H1 (cell line): ENCODE measurements at regions not wholly inside any gene's neighbourhood (a gene's known extent, or its start where the extent isn't known, plus 50 kb on each side); places are given as distances from the start of the nearest gene placed in this dataset.

Experiments used
- CTCF ChIA-PET: fragments of 300-600 bp; sonication (Branson Sonifier 250); formaldehyde crosslinking; loops from one replicate; lab custom pipeline; 2021; ENCODE audit not compliant: partially characterized antibody; lab: Charles Lee
- POLR2A ChIA-PET: fragments of 300-600 bp; sonication (Branson Sonifier 250); formaldehyde crosslinking; loops from one replicate; lab custom pipeline; 2021; ENCODE audit warnings: inconsistent platforms; ENCODE audit not compliant: partially characterized antibody; lab: Charles Lee
- DNase-seq, 2 experiments: peaks; one replicate each; pipeline versions ENCODE4 v3.0.0 to v3.0.0-alpha.2; 2010 to 2022; ENCODE audit warnings: low spot score in 2 of 2, low read depth in 1 of 2, mixed read lengths in 1 of 2
- FAIRE-seq: peaks from 2 replicates; lab custom pipeline; 2011; peaks lifted over from hg19 to GRCh38; lab: Jason Lieb, UNC
- H2AFZ ChIP-seq: 2 replicates; pipeline ENCODE4 v1.8.1; 2012; ENCODE audit warnings: low read length, inconsistent platforms
- H2AK5ac ChIP-seq: 2 replicates; pipeline ENCODE4 v1.6.1; 2013; ENCODE audit warnings: low read depth, low read length
- H2BK120ac ChIP-seq: replicated peaks from 2 replicates; pipeline ENCODE3; 2013; ENCODE audit warnings: low read depth, low read length, inconsistent platforms
- H2BK12ac ChIP-seq: 2 replicates; pipeline ENCODE4 v1.6.1; 2013; ENCODE audit warnings: low read depth, low read length
- H2BK15ac ChIP-seq: 2 replicates; pipeline ENCODE4 v1.6.1; 2013; ENCODE audit warnings: low read length
- H2BK20ac ChIP-seq: 2 replicates; pipeline ENCODE4 v1.6.1; 2013; ENCODE audit warnings: low read length
- H2BK5ac ChIP-seq: 2 replicates; pipeline ENCODE4 v1.6.1; 2013; ENCODE audit warnings: low read depth, low read length
- H3K14ac ChIP-seq: 2 replicates; pipeline ENCODE4 v1.6.1; 2013; ENCODE audit warnings: inconsistent platforms; ENCODE audit not compliant: insufficient read length
- H3K18ac ChIP-seq: 2 replicates; pipeline ENCODE4 v1.6.1; 2013; ENCODE audit warnings: low read length; ENCODE audit errors: extremely low read depth
- H3K23ac ChIP-seq: 2 replicates; pipeline ENCODE4 v1.6.1; 2013; ENCODE audit warnings: inconsistent platforms; ENCODE audit not compliant: insufficient read length
- H3K23me2 ChIP-seq: 2 replicates; pipeline ENCODE4 v1.6.1; 2013; ENCODE audit warnings: low read depth, low read length
- H3K27ac ChIP-seq: 2 replicates; pipeline ENCODE4 v1.6.1; 2011; ENCODE audit warnings: low read depth, low read length, inconsistent platforms
- H3K27me3 ChIP-seq, 4 experiments: replicated peaks in 1 of 4; 1 replicate in 1 of 4; 2 replicates in 3 of 4; pipeline versions ENCODE4 v1.6.1 to v1.8.1; 2011 to 2013; ENCODE audit warnings: low read length in 3 of 4, mild to moderate bottlenecking in 3 of 4, inconsistent platforms in 2 of 4, mixed read lengths in 2 of 4, moderate library complexity in 1 of 4; ENCODE audit not compliant: control insufficient read depth in 3 of 4, insufficient read depth in 3 of 4; ENCODE audit errors: extremely low read depth in 1 of 4
- H3K36me3 ChIP-seq, 4 experiments: 2 replicates each; pipeline versions ENCODE4 v1.6.1 to v1.8.1; 2011 to 2013; ENCODE audit warnings: mild to moderate bottlenecking in 4 of 4, low read length in 3 of 4, moderate library complexity in 2 of 4, control low read depth in 1 of 4, inconsistent platforms in 1 of 4; ENCODE audit not compliant: insufficient read depth in 4 of 4, control insufficient read depth in 2 of 4
- H3K4ac ChIP-seq: replicated peaks from 2 replicates; pipeline ENCODE3; 2013; ENCODE audit warnings: low read length, low read depth, mixed read lengths, inconsistent platforms; ENCODE audit not compliant: insufficient read length
- H3K4me1 ChIP-seq, 4 experiments: replicated peaks in 1 of 4; 1 replicate in 1 of 4; 2 replicates in 3 of 4; pipeline versions ENCODE4 v1.6.1 to v1.8.1; 2011 to 2013; ENCODE audit warnings: low read length in 3 of 4, inconsistent platforms in 2 of 4, mixed read lengths in 1 of 4; ENCODE audit not compliant: insufficient read depth in 4 of 4, control insufficient read depth in 3 of 4
- H3K4me2 ChIP-seq, 2 experiments: 2 replicates each; pipeline versions ENCODE4 v1.6.1 to v1.8.1; 2011 to 2013; ENCODE audit warnings: low read depth in 2 of 2, low read length in 2 of 2, control low read depth in 1 of 2, inconsistent platforms in 1 of 2, mild to moderate bottlenecking in 1 of 2; ENCODE audit not compliant: insufficient read depth in 1 of 2
- H3K4me3 ChIP-seq, 4 experiments: fragments of 200-600, 300-600 bp in 1 of 4; sonication (generic), shearing (Covaris generic), sonication (Bioruptor Twin) in 1 of 4; 2 replicates each; pipeline versions ENCODE4 v1.5.1 to v1.8.1; 2011 to 2016; ENCODE audit warnings: low read length in 4 of 4, low read depth in 3 of 4, control low read depth in 2 of 4, inconsistent platforms in 2 of 4, mild to moderate bottlenecking in 2 of 4, mixed read lengths in 1 of 4, moderate library complexity in 1 of 4; ENCODE audit not compliant: insufficient read depth in 2 of 4; ENCODE audit errors: extremely low read depth in 1 of 4
- H3K56ac ChIP-seq: replicated peaks from 2 replicates; pipeline ENCODE3; 2013; ENCODE audit warnings: low read depth, mild to moderate bottlenecking, mixed read lengths, low read length, inconsistent platforms; ENCODE audit not compliant: insufficient read length
- H3K79me1 ChIP-seq: 2 replicates; pipeline ENCODE4 v1.6.1; 2013; ENCODE audit warnings: low read depth, low read length, control low read depth
- H3K79me2 ChIP-seq, 2 experiments: 2 replicates each; pipeline versions ENCODE4 v1.6.1 to v1.8.1; 2012 to 2013; ENCODE audit warnings: low read length in 2 of 2, mild to moderate bottlenecking in 2 of 2, inconsistent platforms in 1 of 2; ENCODE audit not compliant: insufficient read depth in 2 of 2, control insufficient read depth in 1 of 2
- H3K9ac ChIP-seq, 4 experiments: replicated peaks in 1 of 4; 1 replicate in 1 of 4; 2 replicates in 3 of 4; pipeline versions ENCODE4 v1.6.1 to v1.8.1; 2011 to 2013; ENCODE audit warnings: low read depth in 3 of 4, low read length in 3 of 4, control low read depth in 2 of 4, mild to moderate bottlenecking in 2 of 4, moderate library complexity in 2 of 4, inconsistent platforms in 1 of 4; ENCODE audit errors: extremely low read depth in 1 of 4
- H3K9me3 ChIP-seq, 2 experiments: 2 replicates each; pipeline versions ENCODE4 v1.6.1 to v1.8.1; 2012 to 2013; ENCODE audit warnings: mild to moderate bottlenecking in 2 of 2, moderate library complexity in 2 of 2, control low read depth in 1 of 2, inconsistent platforms in 1 of 2, low read depth in 1 of 2, low read length in 1 of 2, mixed read lengths in 1 of 2; ENCODE audit not compliant: insufficient read depth in 2 of 2
- H4K20me1 ChIP-seq, 2 experiments: replicated peaks in 1 of 2; 2 replicates each; pipeline versions ENCODE3 to v1.8.1; 2011 to 2013; ENCODE audit warnings: inconsistent platforms in 2 of 2, low read length in 2 of 2, mild to moderate bottlenecking in 1 of 2; ENCODE audit not compliant: insufficient read depth in 2 of 2, control insufficient read depth in 1 of 2
- H4K5ac ChIP-seq: 2 replicates; pipeline ENCODE4 v1.6.1; 2013; ENCODE audit warnings: low read length, low read depth, mixed read lengths, inconsistent platforms; ENCODE audit not compliant: insufficient read length
- H4K8ac ChIP-seq: 2 replicates; pipeline ENCODE4 v1.8.0; 2013; ENCODE audit warnings: mild to moderate bottlenecking, moderate library complexity, low read length, inconsistent platforms; ENCODE audit not compliant: insufficient read depth; ENCODE audit errors: extremely low read depth
- H4K91ac ChIP-seq: replicated peaks from 2 replicates; pipeline ENCODE3; 2013; ENCODE audit warnings: low read length, mixed read lengths, inconsistent platforms; ENCODE audit not compliant: insufficient read length
- BACH1 ChIP-seq: IDR thresholded peaks from 2 replicates; pipeline ENCODE4 v1.6.1; 2012; ENCODE audit warnings: low read length, improper control_type of control experiment
- CBX5 ChIP-seq: fragments of 300-800, 300-1000 bp; sonication (generic); IDR thresholded peaks from 2 replicates; pipeline ENCODE4 v1.7.1; 2016; ENCODE audit warnings: antibody characterized with exemption, low read length, low read depth
- CHD1 ChIP-seq: IDR thresholded peaks from 2 replicates; pipeline ENCODE4 v1.6.1; 2012; ENCODE audit warnings: low read depth, low read length, improper control_type of control experiment
- EP300 ChIP-seq, 2 experiments: IDR thresholded peaks; 1 replicate in 1 of 2; 2 replicates in 1 of 2; pipeline ENCODE4 v1.6.1; 2011 to 2012; ENCODE audit warnings: low read depth in 2 of 2, low read length in 2 of 2, mild to moderate bottlenecking in 2 of 2, borderline replicate concordance in 1 of 2, inconsistent platforms in 1 of 2, moderate library complexity in 1 of 2
- EZH2 ChIP-seq: fragments of 200-600 bp; sonication (generic); IDR thresholded peaks from 2 replicates; pipeline ENCODE4 v1.7.1; 2012; ENCODE audit warnings: low read depth, mild to moderate bottlenecking, moderate library complexity, low read length, inconsistent platforms; ENCODE audit not compliant: severe bottlenecking
- KDM4A ChIP-seq: IDR thresholded peaks from one replicate; pipeline ENCODE4 v1.7.1; 2012; ENCODE audit warnings: low read depth, mild to moderate bottlenecking, moderate library complexity, low read length, inconsistent platforms; ENCODE audit not compliant: severe bottlenecking
- KDM5A ChIP-seq: fragments of 200-600 bp; IDR thresholded peaks from 2 replicates; pipeline ENCODE4 v1.7.1; 2012; ENCODE audit warnings: mild to moderate bottlenecking, low read length, inconsistent platforms, mixed read lengths
- MAFK ChIP-seq: IDR thresholded peaks from 2 replicates; pipeline ENCODE4 v1.6.1; 2012; ENCODE audit warnings: low read depth, mild to moderate bottlenecking, improper control_type of control experiment, low read length
- POU5F1 ChIP-seq: IDR thresholded peaks from 2 replicates; pipeline ENCODE4 v1.6.1; 2011; ENCODE audit warnings: low read depth, mild to moderate bottlenecking, low read length, moderate library complexity
- RFX5 ChIP-seq: IDR thresholded peaks from 2 replicates; pipeline ENCODE4 v1.6.1; 2011; ENCODE audit warnings: low read depth, low read length, improper control_type of control experiment, borderline replicate concordance
- RNF2 ChIP-seq: fragments of 200-900, 300-1000 bp; sonication (generic); IDR thresholded peaks from 2 replicates; pipeline ENCODE4 v1.7.1; 2016; ENCODE audit warnings: borderline replicate concordance, low read depth, mild to moderate bottlenecking, antibody characterized with exemption, low read length; ENCODE audit not compliant: poor library complexity, severe bottlenecking; ENCODE audit errors: missing control alignments
- SIN3A ChIP-seq, 2 experiments: IDR thresholded peaks in 1 of 2; conservative IDR thresholded peaks in 1 of 2; 2 replicates each; pipeline ENCODE4 v1.6.1; 2011 to 2012; ENCODE audit warnings: low read length in 2 of 2, improper control_type of control experiment in 1 of 2, low read depth in 1 of 2, mild to moderate bottlenecking in 1 of 2
- SP1 ChIP-seq: IDR thresholded peaks from 2 replicates; pipeline ENCODE4 v1.6.1; 2011; ENCODE audit warnings: low read depth, low read length
- TAF1 ChIP-seq: IDR thresholded peaks from 2 replicates; pipeline ENCODE4 v1.6.1; 2011; ENCODE audit warnings: mild to moderate bottlenecking, low read depth, low read length
- USF2 ChIP-seq: IDR thresholded peaks from 2 replicates; pipeline ENCODE4 v1.6.1; 2011; ENCODE audit warnings: low read length, improper control_type of control experiment

- H3K79me1 ChIP-seq: no peaks in the 10 kb centered on the region
- H3K4me3 ChIP-seq: no peak overlapping the region
- H2AK5ac ChIP-seq: no peak overlapping the region
- TF ChIP-seq RFX5: no peak
- no peak for TF ChIP-seq EP300 (IDR thresholded peaks at IDR 0.05; ENCODE audit: borderline replicate concordance in 1 of 2, low read depth in 2 of 2, low read length in 2 of 2)
- no peak for TF ChIP-seq BACH1
- no peak for TF ChIP-seq KDM4A
- TF ChIP-seq RNF2: no peak
- no peak for TF ChIP-seq KDM5A
- no peak for TF ChIP-seq SP1
- TF ChIP-seq EZH2: no peak
- no peak for TF ChIP-seq POU5F1
- no peak for TF ChIP-seq CBX5
- no peak for TF ChIP-seq MAFK
- no peak for TF ChIP-seq USF2
- TF ChIP-seq SIN3A (conservative IDR thresholded peaks at IDR 0.05 in 1 of 2, IDR thresholded peaks at IDR 0.05 in 1 of 2; ENCODE audit: low read depth in 1 of 2, low read length in 2 of 2): no peak
- TF ChIP-seq TAF1: no peak
- no peak for TF ChIP-seq CHD1
Observed at GRCh38 chr18:22650247-22650646, 232.5 kb upstream of the CTAGE1 start.

More at GRCh38 chr18:22650247-22650646, 232.5 kb upstream of the CTAGE1 start:
- Histone ChIP-seq H2BK5ac (no peak overlapping the region), H3K23me2 (no peaks in the 10 kb centered on the region), H2BK20ac (no peak overlapping the region), H3K9ac (no peak overlapping the region), H4K91ac (no peak overlapping the region), H3K4me2 (no peak overlapping the region), H3K27ac (no peak overlapping the region), H4K20me1 (no peaks in the 10 kb centered on the region), H2BK15ac (no peak overlapping the region), H4K5ac (no peak overlapping the region), H4K8ac (no peak overlapping the region), H3K9me3 (no peaks in the 10 kb centered on the region), H3K36me3 (no peaks in the 10 kb centered on the region), H3K4me1 (no peaks in the 10 kb centered on the region), H3K27me3 (no peaks in the 10 kb centered on the region), H3K14ac (no peak overlapping the region), H3K79me2 (no peaks in the 10 kb centered on the region), H3K4ac (no peak overlapping the region), H3K23ac (no peak overlapping the region), H3K56ac (no peak overlapping the region), H2BK120ac (no peak overlapping the region), H3K18ac (no peak overlapping the region), H2AFZ (no peak overlapping the region), H2BK12ac (no peak overlapping the region)
- CTCF ChIA-PET: no interaction called here
- POLR2A ChIA-PET: no interaction called here
- FAIRE-seq (no peak), DNase-seq (no peak)
